Right lung (tissue), 2 donors: ENCODE measurements at regions not wholly inside any gene's neighbourhood (a gene's known extent, or its start where the extent isn't known, plus 50 kb on each side); places are given as distances from the start of the nearest gene placed in this dataset.

Experiments used
- DNase-seq, 2 donors: peaks; one replicate each; pipeline ENCODE4 v3.0.0-alpha.2; 2013

- DNase-seq = peak; percentile 94 to 95
Measured at GRCh38 chr2:236971131-236971821, 114.4 kb upstream of the COPS8 start.

DNA sequence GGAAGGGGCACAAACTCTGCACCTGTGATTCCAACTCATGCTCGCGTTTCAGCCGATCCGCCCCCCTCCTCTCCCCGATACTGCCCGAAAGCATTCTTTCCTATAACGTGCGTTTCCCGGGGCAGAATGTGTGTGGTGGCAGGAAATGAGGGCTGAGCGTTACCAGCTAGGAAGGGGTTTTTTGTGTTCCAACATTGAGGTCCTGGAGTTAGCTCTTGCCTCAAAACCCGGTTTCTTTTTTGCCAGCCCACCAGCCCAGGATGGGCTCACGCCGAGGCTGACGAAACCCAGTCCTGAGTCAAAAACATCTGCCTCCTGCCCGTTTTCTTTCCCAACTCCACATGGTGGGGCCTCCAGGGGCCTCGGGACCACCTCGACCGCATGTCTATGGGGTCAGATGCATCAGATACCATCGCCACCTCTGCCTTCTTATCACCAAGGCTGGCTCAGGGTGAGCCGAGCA, 113.7 kb upstream of the COPS8 start:
- peak in 1 of 2 donors; percentile 73 for DNase-seq

DNA sequence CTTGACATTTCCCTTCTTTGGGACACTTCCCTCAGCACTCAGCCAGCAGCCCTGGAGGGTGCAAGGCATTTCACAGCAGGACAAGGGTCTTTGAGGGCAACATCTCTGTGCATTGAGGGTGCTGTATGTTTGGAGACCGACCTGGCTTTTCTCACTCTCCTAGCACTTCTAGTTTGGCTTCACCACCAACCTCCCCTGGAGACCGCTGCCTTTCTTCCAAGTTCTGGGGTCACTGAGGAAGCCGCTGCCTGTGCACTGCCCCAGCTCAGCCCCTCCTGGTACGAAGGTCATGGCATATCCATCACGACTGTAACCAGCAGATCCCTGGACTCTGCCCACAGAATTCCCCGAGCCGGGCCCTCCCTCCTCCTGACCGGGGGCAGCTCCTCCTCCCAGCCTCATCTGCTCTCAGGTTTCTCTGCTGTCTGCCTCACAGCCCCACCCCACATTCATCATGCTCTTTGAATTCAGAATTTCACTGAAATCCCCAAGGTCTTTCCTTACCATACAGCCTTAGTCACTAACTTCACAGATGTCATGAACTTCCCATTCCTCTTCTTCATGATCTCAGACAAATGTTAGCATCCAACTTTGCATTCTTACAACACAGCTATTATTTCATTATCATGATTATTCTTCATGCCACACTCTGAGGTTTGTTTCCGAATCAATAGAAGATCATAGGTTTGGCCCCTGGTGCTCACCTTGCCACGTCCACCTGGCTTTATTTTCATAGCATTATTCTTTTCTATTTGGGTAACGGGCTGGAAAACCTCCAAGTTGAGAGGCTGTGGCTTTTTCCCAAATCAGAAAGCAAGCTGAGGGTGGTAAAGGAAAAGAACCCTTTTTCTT, 113.0 kb upstream of the COPS8 start:
- DNase-seq = no peak

DNA sequence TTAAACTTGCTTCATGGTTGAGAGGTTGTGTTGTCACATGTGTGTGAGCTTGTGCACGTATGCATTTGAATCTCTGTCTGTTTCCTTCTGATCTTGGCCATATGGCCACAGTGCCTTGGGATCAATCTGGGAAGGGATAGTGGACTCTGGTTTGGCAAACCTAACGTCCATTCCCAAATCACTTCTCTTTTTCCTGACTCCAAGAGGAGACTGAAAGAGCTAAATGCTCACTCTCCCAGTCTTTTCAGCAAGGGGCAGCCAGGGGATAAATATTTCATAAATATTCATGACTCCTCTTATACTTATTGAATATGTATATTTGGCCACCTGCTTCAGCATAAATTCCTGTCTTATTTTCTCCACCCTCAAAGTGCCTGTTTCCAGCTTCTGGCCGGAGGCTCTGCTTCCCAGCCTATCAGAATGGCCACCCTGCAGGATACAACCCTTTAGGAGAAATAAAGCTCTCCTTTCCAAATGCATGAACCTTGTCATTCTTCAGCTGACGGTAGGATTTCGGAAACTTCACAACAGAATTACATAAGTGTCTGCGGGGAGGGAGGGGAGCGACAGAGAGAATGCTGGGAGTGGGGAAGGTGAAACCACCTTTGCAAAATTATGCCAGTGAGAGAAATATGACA, 112.2 kb upstream of the COPS8 start:
- no peak for DNase-seq

DNA sequence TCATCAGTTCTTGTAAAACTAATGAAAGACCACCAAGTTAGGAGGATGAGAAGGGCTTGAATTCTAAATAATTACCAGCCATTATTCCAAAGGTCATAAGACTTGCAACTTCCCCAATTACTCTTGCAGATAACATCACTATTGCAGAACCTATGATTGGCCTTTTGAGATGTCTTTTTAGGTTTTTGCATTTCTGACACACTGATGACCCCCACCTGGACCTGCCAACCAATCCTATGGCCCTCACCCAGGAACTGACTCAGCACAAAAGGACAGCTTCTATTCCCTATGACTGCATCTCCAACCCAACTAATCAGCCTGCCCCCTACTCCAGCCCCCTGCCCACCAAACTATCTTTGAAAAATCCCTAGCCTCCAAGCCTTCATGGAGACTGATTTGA, 111.5 kb upstream of the COPS8 start:
- no peak for DNase-seq

- DNase-seq = no peak
Measured at GRCh38 chr2:236974752-236975151, 110.9 kb upstream of the COPS8 start.

- DNase-seq = no peak
Measured at GRCh38 chr2:236975766-236976165, 109.9 kb upstream of the COPS8 start.

DNA sequence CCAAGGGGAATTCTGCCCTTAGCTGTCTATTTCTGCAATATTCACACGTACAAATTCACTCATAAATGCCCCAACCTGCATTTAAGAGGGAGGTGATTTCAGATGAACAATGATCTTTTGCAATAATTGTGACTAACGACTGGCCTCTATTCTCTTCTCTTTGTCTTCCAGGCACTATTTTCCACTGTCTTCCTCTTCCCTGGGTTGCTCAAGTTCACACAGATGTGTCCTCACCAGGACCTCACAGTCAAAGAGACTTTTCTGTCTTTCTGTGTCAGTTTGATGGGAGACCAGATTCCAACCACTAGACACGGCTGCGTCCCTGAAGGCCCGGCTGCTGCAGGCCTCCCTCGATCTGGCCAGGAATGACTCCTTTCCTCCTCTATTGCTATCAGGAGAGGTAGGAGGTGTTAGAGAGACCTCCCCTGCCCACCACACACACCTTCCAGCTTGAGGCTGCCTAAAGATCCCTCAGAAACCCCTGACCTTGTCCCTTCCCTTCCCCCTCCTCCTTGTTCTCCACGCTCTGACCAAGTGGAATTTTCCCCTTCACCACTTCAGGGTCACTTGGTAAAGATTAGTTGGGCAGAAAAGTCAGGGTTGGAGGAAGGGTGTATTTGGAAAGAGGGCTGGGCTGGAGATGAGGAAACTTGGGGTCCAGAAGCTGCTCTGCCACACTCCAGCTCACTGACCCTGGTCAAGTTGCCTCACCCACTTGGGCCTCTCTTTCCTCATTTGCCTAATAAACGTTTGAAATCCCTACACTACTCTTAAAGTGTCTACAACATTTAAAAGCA, 109.2 kb upstream of the COPS8 start:
- DNase-seq = no peak

- no peak for DNase-seq
Measured at GRCh38 chr2:236977063-236977851, 108.4 kb upstream of the COPS8 start.

DNA sequence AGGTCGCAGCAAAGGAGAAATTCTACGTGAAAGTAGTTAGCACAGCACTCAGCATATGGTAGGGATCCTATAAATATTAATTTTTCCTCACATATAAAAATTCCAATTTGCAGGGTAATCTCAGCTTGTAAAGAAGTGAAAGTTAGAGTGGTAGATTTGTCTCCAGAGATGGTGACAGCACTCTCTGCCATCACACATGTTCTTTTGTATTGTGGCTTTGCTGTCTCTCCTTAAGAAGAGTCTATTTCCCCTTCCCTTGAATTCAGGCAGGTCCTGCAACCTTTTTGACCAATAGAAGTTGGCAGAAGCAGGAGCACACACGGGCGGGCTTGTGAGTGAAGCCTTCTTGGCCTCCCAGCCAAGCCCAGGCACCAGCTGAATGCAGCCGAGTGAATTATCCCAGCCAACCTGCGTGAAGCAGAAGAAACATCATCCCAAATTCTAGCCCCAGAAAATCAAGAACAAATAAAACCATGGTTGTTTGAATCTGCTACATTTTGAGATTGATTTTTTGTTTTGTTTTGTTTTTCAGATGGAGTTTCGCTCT, 107.8 kb upstream of the COPS8 start:
- no peak for DNase-seq

DNA sequence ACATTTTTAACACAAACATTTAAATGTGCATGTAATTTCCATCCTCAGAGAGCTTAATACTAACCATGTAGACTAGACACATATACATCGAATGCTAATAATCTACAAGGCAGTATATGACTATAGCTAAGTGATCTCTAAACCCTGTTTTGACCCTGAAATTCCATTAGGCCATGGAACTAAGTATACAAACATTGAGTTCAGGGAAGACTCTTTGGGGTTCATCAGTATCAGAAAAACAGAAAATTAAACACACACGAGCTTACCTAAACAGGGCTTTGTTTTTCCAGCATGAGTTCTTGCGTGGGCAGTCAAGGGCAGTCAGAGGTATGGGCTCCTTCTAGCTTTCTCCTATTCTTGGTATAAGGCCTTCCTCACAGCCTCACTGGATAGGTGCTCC, 106.0 kb upstream of the COPS8 start:
- no peak for DNase-seq

- DNase-seq = no peak
Measured at GRCh38 chr2:236980961-236981360, 104.7 kb upstream of the COPS8 start.

- no peak for DNase-seq
Measured at GRCh38 chr2:236981701-236982485, 103.8 kb upstream of the COPS8 start.

- no peak for DNase-seq
Measured at GRCh38 chr2:236982693-236983455, 102.8 kb upstream of the COPS8 start.

- no peak for DNase-seq
Measured at GRCh38 chr2:236984046-236984445, 101.6 kb upstream of the COPS8 start.

DNA sequence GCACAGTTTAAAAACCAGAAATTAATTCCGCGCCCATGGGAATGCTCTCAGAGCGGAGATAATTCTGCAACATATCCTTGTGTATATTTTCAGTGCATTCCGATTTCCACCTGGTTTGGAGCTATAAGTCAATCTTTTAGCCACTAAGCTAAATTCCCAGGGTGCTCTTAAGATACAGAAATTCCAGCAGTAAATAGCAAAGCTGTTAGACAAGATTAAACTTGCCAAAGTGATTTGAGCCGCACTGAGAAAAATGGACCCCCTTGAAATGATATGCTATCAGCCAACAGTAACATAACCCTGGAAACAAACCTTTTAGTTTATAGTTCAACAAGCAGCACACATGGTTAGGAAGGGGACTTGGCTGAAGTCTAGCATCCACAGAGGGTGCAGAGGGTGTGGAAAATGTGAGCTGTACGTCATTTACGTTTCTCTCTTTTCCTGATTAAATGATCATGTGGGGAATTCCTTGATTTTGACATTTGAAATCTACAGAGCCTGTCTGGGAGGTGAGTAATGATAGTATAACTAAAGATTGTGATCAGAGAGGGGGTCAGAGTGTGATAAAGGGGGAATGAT, 99.8 kb upstream of the COPS8 start:
- no peak for DNase-seq

GRCh38 chr2:236986524-236987330, 99.0 kb upstream of the COPS8 start:
- DNase-seq = no peak

- DNase-seq = no peak
Measured at GRCh38 chr2:236988216-236988615, 97.5 kb upstream of the COPS8 start.
